GM21825 (cell line): ENCODE measurements at regions not wholly inside any gene's neighbourhood (a gene's known extent, or its start where the extent isn't known, plus 50 kb on each side); places are given as distances from the start of the nearest gene placed in this dataset.
A peak's percentile ranks its signal among the peaks of the same experiment; 100 is the strongest.

Experiments
- ATAC-seq: cut with Tn5 transposase; IDR thresholded peaks from one replicate; pipeline ENCODE4 v1.9.1; 2021; ENCODE audit warnings: mild to moderate bottlenecking, moderate library complexity; ENCODE audit not compliant: unreplicated experiment

DNA sequence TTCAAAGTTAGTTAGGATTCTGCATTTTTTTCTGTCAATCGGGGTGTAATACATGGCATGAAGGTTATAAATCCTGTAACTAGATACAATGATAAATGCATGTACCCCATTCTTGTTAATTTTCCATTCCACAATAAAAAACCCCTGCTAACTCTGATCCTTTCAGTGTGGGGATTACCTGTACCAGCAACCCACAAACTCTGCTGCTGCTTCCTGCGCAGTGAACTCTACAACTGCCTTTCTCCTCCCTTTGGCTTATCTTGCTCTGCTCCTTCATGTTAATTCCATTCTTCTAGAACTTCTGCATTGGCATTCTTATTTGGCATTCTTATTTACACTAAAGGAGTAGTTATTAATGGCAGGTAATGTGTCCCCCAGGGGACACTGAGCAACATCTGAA is 273.1 kb downstream of the KLF12 start:
- ATAC-seq, result no peak

DNA sequence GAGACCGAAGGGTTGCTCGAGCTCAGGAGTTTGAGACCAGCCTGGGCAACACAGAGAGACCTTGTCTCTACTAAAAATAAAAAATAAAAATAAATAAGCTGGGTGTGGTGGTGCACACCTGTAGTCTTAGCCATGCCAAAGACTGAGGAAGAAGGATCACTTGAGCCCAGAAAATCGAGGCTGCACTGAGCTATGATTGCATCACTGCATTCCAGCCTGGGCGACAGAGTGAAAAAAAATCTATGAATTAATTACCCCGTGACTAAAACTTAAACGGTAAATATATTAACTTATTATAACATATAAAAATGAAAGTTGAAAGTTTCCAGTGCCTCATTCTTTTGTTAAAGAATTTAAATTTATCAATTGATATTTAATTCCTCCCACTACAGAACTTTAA is 273.7 kb downstream of the KLF12 start:
- no peak for ATAC-seq

- ATAC-seq, result no peak
Observed at GRCh38 chr13:73859841-73860240, 274.4 kb downstream of the KLF12 start.

GRCh38 chr13:73857106-73857505 is 277.1 kb downstream of the KLF12 start:
- no peak for ATAC-seq

- ATAC-seq, result no peak
Observed at GRCh38 chr13:73851104-73851503, 283.1 kb downstream of the KLF12 start.

- no peak for ATAC-seq
Observed at GRCh38 chr13:73850104-73850873, 283.9 kb downstream of the KLF12 start.

DNA sequence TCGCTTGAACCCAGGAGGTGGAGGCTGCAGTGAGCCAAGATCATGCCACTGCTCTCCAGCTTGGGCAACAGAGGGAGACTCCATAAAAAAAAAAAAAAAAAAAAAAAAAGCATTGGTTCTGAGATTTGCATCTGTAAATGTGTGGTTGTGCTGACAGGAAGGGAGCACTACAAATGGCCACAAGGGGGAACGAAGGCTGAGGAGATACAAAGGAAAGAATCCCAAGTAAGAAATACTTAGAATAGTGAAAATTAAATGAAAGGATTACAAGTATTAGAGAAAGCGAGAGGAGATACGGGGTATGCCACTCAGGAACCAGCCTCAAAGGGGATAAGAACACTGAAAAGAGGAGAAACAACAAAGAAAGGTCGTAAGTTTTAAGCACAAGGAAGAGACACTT is 284.9 kb downstream of the KLF12 start:
- peak; percentile 54 for ATAC-seq

DNA sequence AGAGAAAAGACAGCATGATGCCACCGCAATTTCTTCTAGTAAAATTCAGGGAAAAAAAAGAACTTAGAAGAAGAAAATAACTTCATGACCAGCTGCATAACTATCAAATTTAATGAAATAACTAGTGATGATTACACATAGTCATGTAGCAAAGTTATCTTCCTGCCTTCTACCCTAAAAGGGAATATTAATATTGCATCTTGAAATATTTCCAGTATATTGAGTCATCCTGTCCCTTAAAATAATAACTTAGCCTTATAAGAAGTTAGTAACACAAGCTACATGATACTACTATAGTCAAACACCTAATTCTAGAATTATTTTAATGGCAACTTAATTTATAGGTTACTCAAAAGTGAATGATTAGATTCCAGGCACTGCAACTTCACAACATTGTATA is 289.2 kb downstream of the KLF12 start:
- no peak for ATAC-seq

- ATAC-seq, result no peak
Observed at GRCh38 chr13:73842626-73843025, 291.6 kb downstream of the KLF12 start.

- ATAC-seq, result no peak
Observed at GRCh38 chr13:73842184-73842583, 292.0 kb downstream of the KLF12 start.

DNA sequence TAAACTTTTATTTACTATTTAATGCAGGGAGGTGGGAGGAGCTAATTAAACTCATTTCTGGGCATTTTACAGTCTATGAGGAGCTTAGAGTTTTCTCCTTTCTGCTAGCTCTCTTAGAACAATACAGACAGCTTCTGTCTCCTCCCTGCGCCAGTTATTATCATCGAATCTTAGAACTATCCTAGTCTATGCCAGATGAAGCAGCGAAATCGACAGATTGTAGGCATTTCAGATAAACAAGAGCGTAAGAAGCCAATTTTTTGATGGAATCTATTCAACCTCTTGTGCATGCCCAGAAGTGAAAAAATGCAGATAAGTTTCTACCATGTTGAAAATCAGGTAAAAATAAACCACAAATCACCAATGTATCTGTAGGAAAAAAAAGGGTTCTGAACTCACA is 297.1 kb downstream of the KLF12 start:
- ATAC-seq, result no peak

DNA sequence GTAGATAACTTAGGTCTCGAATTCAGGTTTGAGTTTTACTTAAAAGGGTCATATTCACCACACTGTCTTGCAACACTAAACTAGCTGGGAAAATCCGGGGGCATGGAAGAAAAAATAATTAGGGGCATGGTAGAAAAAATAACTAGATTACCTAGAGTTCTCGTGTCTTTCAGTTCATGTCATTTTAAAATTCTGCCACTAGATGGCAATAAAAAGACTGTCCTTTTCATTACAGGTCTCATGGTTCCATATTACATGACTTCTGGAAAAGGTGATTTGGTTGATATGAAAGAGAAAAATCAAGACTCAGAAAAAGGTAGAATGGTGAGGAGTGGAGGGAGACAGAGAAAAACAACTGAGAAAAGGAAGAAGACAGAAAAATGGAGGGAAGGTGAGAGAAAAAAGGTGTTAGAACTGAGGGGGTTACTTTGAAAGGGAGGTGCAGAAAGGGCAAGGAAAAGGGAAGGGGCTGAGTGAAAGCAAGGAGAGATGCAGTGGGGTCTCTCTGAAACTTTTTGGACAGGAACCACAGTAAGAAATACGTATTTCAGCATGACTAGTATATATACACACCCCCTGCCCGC is 299.0 kb downstream of the KLF12 start:
- peak; percentile 59 for ATAC-seq

GRCh38 chr13:73833325-73834070 is 300.7 kb downstream of the KLF12 start:
- no peak for ATAC-seq

DNA sequence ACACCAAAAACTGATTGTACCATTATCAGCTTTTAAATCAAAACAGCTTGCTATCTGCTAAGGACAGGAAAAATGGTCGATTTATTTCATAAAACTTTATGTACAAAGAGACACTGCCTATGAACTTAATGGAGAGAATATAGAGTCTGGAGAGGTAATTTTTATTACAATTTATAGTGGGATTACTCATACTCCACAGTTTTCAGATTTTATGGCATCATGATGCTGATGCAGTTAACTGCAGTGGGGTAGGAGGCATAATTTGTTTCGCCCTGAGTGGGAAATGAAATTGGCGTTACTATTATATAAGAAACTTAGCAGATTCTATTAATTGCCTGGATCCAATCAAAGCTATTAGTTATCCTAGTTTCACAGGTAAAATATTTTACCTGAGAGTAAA is 301.4 kb downstream of the KLF12 start:
- ATAC-seq, result no peak

DNA sequence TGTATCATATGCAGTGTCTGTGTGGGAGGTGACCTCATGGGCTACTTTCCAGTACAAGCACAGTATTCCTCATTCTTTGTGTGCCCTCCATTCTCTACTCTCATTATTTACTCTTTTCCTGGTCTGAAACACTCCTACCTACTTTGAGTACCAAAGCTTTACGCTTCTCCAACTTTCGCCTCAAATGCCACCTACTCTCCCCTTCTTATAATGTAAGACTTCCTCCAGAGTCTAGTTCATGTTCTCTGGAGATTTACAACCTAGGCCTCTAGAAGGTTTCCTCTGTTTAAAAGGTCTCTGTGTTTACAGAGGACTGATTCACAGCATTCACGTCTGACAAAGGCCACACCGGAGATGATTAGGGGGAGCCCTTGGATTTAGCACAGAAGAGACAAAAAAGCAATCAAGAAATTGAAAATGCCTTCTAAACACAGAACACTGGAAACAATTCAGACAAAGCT is 302.0 kb downstream of the KLF12 start:
- no peak for ATAC-seq

DNA sequence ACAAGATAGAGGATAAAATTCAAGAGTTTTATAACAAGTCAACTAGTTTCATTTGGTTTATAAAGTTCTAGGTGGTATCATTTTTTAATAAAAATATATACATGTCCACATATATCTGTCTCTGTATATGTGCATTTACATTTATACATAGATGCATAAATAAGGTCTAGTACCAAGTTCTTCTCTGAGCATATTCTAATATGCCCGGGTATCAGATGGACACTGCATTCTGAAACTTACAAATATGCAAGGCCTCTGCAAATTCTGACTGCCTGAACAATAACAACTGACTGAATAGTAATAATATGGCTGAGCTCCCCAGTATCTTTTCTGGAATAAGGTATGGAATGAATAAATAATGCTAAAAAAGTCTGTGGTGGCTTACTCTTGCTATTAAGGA is 304.8 kb downstream of the KLF12 start:
- ATAC-seq, result no peak

- no peak for ATAC-seq
Observed at GRCh38 chr13:73828811-73829210, 305.4 kb downstream of the KLF12 start.

GRCh38 chr13:73827434-73827833 is 306.8 kb downstream of the KLF12 start:
- no peak for ATAC-seq

DNA sequence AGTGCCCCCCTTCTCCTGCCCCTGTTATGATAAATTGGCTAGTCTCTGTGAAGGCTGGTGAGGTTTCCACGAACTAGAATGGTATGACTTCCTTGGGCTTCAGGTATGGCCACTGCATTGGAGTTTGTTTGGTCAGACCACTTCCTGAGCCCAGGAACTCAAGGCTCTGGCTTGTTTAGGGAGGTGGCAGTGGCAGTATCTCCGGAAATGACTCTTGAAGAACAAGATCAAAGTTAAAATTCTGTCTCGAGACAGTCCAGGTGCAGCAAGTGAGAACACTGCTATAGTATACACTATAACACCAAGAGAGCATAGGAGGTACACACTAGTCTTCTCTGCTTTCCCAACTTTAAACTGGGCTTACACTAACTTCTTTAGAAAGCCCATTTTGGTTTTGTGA is 309.1 kb downstream of the KLF12 start:
- no peak for ATAC-seq

DNA sequence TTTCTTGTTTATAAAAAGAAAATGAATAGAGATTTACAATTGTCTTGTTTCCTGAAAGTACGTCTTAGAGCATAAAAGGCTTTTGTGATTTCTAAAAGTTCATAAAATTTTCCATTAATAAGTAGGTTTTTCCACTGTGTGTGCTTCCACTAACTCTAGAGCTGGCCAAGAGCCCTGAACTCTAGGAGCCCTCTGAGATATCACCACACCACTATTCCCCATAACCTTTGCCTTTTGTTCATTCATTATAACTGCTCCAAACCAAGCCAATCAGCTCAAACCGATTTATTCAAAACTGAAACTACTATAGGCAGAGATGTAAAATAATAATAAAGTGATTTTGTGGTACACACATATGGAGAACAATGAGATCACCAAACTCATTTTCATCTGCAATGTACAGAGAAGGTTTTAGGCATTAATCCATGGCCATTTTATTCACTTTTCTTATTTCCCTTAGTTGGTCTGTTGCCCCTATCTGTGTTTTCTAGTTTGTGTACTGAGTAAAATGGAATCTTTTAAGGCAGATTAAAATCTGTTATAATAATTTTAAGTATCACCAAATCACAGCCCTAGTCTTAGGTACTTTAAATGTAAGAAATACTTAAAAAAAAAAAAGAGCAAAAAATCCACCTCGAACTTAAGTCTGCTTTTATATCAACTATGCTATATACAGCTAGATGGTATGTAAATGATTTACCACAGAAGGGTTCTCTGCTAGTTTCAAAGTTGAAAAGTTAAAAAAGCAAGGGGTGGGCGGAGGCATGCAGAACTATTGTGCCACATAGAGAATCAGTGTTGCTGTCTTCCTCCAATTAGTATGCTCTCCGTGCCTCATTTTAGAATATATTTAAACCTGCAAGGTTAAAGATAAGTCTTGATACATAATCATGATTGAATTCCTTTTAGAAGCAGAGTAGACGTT is 311.3 kb downstream of the KLF12 start:
- ATAC-seq, result no peak

GRCh38 chr13:73820688-73821087 is 313.5 kb downstream of the KLF12 start:
- no peak for ATAC-seq
